Upper lobe of left lung (tissue), 4 donors: ENCODE measurements at regions not wholly inside any gene's neighbourhood (a gene's known extent, or its start where the extent isn't known, plus 50 kb on each side); places are given as distances from the start of the nearest gene placed in this dataset.

Experiments
- EP300 ChIP-seq, 4 donors: sonication (generic); formaldehyde crosslinking; IDR thresholded peaks; one replicate each; pipeline ENCODE4 v1.5.1; 2017; ENCODE audit warnings: antibody characterized with exemption in 4 of 4, control low read depth in 2 of 4
- POLR2A ChIP-seq, 4 donors: fragments of 450-650 bp; IDR thresholded peaks; one replicate each; pipeline ENCODE4 v1.5.1; 2016 to 2017; ENCODE audit warnings: antibody characterized with exemption in 4 of 4, mild to moderate bottlenecking in 2 of 4
- TF ChIP-seq, protein P1 (sequence below), 6 experiments: fragments of 450-650 bp in 4 of 6; fragments of 200-600 bp in 2 of 6; sonication (generic) in 2 of 6; IDR thresholded peaks; one replicate each; pipeline ENCODE4 v1.5.1; 2016 to 2019; ENCODE audit warnings: antibody characterized with exemption in 6 of 6

DNA sequence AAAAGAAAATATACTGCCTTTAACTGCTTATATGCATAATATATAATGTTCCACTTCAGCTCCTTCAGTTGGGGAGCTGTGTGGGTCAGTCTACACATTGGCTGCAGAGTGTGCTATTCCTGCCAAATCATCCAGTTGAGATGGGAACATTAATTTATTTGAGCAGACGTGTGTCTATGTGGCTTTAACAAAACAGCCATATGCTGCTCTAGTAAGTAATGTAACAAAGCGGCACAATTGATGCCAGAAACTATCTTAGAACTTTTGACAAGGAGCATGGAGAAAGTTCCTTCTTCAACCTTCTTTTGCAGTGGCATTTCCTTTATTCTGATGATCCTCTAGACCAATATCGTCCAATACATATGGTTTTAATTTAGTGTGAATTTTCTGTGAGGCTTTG, 285.9 kb upstream of the C1orf87 start:
- no peak for TF ChIP-seq EP300 (IDR thresholded peaks at IDR 0.05)
- TF ChIP-seq POLR2A (IDR thresholded peaks at IDR 0.05) = no peak
- TF ChIP-seq, protein P1, sequence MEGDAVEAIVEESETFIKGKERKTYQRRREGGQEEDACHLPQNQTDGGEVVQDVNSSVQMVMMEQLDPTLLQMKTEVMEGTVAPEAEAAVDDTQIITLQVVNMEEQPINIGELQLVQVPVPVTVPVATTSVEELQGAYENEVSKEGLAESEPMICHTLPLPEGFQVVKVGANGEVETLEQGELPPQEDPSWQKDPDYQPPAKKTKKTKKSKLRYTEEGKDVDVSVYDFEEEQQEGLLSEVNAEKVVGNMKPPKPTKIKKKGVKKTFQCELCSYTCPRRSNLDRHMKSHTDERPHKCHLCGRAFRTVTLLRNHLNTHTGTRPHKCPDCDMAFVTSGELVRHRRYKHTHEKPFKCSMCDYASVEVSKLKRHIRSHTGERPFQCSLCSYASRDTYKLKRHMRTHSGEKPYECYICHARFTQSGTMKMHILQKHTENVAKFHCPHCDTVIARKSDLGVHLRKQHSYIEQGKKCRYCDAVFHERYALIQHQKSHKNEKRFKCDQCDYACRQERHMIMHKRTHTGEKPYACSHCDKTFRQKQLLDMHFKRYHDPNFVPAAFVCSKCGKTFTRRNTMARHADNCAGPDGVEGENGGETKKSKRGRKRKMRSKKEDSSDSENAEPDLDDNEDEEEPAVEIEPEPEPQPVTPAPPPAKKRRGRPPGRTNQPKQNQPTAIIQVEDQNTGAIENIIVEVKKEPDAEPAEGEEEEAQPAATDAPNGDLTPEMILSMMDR (IDR thresholded peaks at IDR 0.05) = no peak
